ENCODE measurements at regions not wholly inside any gene's neighbourhood (a gene's known extent, or its start where the extent isn't known, plus 50 kb on each side); places are given as distances from the start of the nearest gene placed in this dataset.

DNA sequence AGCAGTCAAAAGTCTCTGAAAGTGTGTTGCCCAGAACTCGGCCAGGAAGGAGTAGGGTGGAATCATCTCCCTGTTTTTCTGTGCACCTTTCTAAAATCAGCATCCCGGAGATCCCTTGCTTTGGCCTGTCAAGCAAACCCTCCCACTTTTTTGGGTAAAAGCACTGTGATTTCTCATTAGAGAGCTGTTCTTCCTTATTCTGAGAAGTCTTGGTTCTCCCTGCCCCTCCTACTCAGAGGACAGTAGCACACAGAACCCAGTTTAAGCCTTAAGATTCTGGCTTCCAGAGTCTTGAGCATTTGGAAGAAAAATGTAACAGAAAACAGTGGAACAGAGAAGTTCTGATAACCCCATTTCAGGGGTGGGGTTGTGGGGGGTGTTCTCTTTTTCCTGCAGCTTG, 52.6 kb upstream of the KATNAL1 start:
- no peak for DNase-seq (ENCODE audit: low read depth in 2 of 2)

DNA sequence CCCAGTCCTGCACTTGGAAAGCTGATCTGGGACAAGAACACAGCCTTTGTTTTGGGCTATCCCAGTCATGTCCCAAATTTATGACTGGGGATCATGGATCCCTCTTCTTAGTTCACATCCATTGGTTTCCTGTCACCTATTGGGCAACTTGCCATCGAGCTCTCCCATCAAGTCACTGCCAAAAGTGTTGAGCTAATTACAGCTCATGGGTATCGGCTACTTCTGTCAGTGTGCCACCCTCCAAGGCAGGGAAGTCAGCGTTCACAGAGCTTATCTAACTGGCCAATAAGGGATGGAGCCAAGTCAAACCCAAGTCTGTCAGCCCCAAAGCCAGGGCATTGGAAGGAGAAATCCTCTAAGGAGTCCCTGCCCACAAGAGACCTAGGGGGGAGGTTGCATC, 53.2 kb upstream of the KATNAL1 start:
- DNase-seq (ENCODE audit: low read depth in 2 of 2): no peak

DNA sequence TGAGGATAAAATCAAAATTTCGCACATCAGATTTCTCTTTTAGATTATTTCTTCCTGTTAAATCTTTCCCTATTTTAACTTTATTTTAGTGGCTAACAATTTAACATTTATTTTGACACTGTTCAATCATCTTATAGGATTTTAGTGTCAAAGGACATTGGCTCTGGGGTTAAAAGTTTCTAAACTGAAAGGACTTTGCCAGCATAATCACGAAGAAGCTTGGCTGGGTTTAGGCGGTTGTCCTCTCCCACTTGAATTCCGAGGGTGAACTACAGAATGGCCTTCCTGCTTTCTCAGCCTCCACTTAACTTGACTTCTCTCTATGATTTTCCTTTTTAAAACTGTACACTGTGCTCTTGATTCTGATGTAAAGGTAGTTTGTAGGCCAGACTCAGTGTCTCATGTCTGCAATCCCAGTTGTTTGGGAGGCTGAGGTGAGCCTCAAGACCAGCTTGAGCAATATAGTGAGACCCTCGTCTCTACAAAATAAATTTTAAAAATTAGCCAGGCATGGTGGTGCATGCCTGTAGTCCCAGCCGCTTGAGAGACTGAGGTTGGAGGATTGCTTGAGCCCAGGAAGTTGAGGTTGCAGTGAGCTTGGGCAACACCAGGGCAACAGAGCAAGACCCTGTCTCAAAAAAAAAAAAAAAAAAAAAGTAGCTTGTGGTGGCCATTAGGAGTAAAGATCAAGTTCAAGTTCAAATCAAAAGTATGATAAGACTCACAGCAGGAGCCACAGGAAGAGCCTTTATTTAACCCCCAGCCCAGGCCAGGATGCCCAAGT, 54.8 kb upstream of the KATNAL1 start:
- no peak for DNase-seq (ENCODE audit: low read depth in 2 of 2)

DNA sequence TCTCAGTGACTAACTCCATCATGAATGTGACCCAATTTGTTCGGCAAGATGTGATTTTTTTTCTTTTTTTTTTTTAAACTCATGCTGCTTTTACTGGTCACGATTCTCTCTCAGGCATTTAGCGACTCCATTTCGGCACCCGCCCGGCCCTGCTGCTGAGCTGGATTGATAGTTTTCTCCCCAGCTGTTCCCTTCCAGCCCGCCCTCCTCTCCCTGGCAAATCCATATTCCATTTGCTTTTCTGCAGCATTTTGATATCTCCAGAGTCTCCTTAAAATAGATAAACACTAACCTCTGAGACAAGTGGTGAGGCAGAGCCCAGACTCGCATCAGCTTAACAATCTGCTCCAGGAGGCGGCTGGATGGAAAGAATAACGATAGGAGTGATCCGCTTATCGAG, 55.5 kb upstream of the KATNAL1 start:
- DNase-seq (ENCODE audit: low read depth in 2 of 2): no peak

DNA sequence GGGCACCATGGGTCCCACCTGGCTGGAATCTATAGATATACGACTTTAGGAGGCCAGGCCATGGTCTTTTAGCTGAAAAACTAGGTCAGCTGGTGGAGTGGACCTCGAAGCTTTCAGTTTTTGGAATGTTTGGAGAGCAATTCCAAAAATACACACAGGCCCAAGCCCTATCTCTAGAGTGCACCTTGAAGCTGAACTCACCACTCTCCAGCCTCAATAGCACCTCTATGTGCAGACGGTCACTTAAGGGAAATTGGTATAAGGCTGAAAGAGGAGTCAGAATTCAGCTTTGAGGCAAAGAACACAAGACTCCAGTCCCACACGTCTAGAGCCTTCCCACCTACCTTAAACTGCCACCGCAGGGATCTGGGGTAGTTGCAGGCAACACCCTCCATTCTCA, 56.4 kb upstream of the KATNAL1 start:
- no peak for DNase-seq (ENCODE audit: low read depth in 2 of 2)

DNA sequence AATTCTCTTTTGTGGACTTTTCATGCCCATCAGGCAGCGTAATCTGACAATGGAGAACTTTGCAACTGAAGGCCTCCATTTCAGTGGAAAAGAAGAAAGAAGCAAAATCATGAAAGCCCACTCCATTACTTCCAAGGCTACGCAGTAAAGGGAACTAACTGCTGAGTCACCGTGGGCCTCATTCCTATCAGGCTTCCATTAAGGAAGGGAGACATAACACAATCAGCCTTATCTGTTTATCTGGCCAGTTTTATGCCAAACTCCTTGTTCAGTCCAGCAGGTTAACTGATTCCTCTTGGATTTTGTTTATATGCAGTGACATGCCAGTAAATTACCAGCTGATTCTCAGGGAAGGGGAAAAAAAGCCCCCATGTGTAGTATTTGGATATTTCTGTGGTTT, 56.8 kb upstream of the KATNAL1 start:
- no peak for DNase-seq (ENCODE audit: low read depth in 2 of 2)

DNA sequence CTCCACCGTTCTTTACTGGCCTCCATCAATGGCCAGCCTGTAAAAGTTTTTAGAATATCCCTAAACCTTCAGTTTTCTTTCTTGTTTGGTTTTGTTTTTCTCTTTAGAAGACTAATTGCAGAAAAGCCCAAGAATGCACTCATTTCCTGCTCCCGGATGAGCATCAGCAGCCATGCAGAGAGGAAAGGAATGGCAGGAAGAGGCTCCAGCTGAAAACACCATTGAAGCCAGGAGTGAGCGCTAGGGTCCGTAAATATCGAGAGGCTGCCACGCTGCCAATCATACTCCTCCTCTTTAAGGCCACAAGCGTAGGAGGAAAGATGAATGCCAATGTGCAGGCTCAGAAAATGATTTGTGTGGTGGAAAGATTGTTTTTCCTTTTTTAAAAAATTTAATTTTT, 57.4 kb upstream of the UBE2L5 start:
- DNase-seq (ENCODE audit: low read depth in 2 of 2): no peak

DNA sequence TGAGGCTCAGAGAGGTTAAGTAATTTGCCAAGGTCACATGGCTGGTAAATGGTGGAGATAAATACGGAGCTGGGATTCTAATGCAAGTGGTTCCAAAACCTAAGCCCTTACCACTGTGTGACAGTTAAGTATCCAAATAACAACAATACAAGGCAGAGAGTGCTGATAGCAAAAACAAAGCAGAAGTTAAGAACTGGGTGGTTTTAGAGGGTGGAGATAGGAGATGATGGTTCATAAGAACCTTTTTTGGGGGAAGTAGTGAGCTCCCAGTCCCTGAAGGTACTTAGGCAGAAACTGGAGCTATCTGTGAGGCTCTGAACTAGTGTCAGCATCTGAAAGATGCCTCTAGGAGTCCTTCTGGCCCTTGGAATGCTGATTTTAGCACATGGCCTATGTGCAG, 56.2 kb upstream of the UBE2L5 start:
- DNase-seq (ENCODE audit: low read depth in 2 of 2): no peak

DNA sequence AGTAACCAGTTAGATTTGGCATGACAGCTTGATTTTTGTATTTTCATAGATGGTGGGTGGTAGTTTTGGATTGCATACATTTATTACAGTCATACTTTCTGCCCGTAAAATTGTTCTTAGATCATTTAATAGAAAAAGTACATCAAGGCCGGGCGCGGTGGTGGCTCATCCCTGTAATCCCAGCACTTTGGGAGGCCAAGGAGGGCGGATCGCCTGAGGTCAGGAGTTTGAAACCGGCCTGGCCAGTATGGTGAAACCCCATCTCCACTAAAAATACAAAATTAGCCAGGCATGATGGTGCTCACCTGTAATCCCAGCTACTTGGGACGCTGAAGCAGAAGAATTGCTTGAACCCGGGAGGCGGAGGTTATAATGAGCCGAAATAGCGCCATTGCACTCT, 55.0 kb upstream of the UBE2L5 start:
- no peak for DNase-seq (ENCODE audit: low read depth in 2 of 2)

DNA sequence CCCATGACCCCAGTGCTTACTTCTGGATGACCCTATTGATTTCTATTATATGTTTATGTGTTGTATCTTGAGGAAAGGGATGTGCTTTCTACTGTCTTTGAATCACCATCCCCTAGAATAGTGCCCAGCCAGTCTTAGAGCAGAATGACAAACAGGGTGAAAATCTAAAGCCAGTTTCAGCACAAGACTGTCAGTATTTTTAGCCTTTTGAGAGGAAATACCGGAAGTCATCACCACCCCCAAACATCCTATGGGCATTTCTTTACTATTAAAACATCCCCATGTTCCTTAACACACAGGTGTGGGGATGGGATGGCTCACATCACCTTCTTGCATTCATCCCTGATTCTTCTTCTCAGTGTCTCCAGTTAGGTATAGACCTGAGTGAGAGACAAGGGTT, 52.1 kb upstream of the UBE2L5 start:
- no peak for DNase-seq (ENCODE audit: low read depth in 2 of 2)

DNA sequence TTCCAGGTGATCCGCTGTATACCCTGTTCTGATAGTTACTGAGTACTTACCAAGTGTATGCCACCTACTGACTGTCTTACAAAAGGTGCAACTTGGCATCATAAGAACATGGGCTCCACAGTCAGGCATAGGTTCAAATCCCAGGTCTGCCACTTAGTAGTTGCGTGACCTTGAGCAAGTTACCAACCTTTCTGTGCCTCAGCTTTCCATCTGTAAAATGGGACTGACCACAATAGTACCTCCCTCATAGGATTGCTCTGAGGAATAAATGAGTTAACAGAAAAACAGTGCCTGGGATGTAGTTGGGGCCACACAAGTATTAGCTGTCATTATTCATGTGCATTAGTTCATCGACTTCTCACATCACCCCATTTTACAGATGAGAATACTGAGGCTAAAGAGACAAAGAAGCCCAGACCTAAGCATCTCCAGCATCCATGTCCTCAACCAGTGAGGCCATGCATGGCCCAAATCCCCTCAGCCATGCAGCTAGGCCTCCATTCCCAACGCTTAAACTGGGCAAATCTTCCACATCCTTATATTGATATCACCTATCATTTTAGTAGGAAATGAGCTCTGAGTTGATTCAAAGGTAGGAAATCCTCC, 51.3 kb upstream of the UBE2L5 start:
- no peak for DNase-seq (ENCODE audit: low read depth in 2 of 2)

DNA sequence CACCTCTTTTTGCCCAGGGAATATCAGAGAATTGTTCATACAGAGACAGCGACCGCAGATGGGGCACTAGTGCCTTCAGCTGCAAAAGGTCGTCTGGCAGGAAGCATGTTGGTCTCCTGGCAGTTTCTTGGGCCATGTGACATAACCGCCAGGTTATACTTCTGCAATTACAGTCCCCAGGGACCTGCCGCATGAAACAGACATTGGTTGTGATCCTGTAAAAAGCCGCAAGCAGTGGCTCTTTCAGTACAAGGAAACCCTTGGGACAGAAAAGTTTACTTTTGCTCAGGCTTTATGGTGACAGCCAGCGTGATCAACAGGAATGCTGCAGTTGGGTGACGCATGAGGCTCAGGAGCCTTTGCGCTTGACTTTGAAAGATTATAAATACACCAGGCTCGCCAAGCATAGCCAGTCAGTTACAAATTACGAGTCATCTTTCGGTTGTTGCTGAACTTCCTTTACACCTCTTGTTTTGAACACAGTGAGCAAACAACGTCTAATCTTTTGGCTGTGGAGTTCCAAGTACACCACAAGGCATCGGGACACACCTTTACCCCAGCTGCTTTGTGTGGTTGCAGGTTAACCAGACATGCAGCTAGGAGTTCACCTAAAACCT, 50.5 kb upstream of the UBE2L5 start:
- DNase-seq (ENCODE audit: low read depth in 2 of 2): peak; percentile 23 to 44

Measured in stimulated activated CD8-positive, alpha-beta memory T cell treated with anti-CD3 and anti-CD28 coated beads, Interleukin-15, amount 100 ng/mL, for 48 hours (primary cell).